CD4-positive, alpha-beta T cell treated with Interleukin-1 beta for 1 hour (primary cell): ENCODE measurements at regions not wholly inside any gene's neighbourhood (a gene's known extent, or its start where the extent isn't known, plus 50 kb on each side); places are given as distances from the start of the nearest gene placed in this dataset.

Experiments
- DNase-seq, 2 donors: peaks; one replicate each; pipeline ENCODE4 v3.0.0-alpha.2; 2020 to 2022

DNA sequence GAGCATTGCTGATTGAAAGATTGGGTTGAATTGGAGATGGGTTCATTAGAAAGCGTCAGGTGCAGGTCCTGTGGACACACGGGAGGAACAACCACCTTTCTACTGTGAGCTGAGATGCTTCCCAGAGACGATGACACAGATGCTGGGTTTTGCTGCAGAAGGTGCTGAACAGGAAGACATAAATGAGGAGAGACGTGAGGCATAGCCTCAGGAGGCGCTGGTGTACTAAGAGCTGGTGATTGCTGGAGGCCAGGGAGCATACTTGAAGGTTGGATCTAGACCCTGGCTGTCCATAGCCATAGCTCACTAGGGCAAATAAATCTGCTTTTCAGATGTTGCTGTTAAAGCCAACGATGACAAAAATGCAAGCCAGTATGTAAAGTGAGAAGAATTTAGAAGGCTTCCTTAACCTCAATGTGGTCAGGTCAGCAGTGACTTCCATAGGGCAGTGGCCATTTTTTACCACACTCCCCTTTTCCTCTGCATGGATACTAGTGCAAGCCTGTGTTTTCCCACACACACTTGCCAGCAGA is 153.7 kb downstream of the SOX11 start:
- DNase-seq, result no peak

DNA sequence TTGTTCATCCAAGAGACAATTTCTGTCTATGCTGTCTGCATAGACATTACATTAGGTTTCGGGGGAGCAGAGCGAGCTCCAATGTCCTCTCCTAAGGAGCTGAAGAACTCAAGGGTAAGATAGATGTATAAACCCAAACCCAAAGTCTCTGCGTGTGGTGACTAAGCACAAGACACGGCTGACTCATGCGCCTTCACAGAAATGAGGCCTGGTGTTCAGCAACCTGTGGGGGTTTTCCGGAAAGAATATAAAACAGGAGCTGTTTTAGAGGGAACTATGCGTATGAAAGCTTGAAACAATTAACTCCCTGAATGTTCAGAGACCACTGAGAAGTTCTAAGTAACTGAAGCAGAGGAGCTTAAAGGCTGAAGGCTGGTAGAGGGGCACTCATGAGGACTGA is 154.7 kb downstream of the SOX11 start:
- no peak for DNase-seq

DNA sequence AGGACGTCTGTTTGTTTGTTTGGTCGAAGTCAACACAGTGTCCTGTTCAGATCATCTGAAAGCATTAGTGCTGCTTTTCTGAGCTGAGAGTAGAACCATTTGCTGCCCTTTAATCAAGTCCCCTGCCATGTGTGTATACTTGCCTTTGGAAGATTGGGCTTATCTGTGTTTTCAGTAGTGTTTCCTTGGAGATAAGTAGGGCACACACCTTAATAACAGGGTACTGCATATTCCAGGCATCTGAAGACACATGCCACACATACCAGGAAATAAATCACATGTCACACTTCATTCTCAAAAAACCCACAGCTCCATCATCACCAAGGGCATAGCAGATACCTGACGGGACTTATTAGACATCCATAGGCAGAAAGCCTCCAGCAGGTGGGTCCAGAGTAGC is 157.4 kb downstream of the SOX11 start:
- DNase-seq, result no peak

DNA sequence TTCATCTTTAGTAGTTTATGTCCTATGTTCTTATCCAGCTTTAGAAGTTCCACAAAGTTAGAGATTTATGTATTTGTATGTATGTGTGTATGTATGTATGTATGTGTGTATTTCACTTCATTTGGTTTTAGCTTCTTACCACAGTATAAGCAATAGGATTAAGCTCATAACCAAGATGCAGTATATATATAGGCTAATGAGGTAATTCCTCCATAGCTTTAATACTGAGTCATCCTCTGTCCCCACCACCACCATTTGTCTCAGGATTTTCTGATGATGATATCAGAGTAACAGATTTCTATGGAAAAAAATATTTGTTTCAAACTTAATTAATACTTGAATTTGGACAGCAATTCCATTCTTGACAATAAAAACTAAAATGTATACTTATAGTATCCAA is 159.2 kb downstream of the SOX11 start:
- no peak for DNase-seq

DNA sequence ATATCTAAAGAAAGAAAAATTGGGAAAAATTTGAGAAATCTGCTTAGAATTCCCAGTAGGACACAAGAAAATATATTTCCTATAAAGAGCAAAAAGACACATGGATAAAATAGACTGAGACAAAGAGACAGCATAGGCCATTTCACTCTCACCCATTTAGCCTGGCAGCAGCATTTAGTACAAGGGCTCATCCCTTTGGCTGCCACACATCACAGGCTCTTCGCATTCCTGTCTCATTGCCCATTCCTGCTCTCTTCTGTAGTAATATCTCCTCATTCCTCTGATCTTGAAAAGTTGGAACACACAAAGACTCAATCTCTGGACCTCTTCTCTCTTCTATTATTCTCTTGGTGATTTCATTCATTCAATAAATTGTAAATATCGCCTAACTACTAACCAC is 162.6 kb downstream of the SOX11 start:
- DNase-seq, result no peak

DNA sequence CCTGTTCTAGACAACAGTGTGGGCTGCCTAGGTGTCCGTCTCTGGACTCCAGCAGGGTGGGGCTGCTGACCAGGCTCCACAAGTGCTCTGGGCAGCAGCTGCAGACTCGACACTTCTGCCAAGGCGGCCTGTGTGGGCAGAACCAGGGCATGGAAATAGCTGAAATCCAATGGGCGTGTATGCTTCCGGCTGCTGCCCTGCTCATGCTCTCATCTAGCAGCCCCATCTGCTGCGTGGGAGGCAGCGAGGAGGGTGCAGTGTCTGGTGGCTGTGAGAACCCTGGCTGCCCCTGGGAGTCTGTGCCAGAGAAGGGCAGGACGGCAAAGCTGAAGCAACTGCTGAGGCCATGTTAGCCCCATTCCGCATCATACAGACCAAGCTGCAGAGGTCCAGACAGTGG is 174.9 kb downstream of the SOX11 start:
- DNase-seq, result no peak

DNA sequence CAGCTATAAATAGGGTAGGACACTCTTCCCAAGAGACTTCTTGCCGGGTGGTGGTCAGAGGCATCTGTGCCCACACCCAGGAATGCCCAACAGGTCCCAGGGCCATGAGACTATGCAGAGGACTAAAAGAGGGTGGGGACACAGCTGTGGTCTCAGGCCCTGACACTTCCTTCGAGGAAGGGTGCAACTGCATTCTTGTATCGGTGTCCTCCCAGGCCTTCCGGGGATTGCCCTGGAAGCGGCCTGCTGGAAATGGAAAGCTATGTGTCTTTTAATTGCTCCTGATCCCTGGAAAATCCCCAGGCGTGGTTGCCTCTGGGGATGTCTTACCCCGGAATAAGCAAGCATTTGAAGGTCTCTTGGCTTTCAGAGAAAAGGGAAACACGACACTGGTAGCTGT is 176.7 kb downstream of the SOX11 start:
- DNase-seq, result no peak

DNA sequence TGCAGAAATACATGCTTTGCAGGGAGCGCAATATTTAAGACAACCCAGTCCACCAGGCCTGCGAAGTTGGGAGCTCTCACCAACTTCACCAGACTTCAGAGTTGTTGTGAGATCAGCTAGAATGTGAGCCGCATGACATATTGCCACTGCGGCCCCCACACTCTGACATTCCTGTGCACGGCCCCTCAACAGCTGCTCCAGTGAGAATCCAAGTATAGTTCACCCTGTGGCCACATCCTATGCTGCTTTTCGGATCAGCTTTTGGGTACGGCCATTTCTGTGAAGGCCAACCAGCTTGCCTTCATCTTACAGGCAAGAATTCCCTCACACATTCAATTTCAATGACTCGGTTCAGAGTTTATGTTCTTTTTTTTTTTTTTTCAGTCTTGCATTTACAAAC is 177.8 kb downstream of the SOX11 start:
- DNase-seq, result no peak

DNA sequence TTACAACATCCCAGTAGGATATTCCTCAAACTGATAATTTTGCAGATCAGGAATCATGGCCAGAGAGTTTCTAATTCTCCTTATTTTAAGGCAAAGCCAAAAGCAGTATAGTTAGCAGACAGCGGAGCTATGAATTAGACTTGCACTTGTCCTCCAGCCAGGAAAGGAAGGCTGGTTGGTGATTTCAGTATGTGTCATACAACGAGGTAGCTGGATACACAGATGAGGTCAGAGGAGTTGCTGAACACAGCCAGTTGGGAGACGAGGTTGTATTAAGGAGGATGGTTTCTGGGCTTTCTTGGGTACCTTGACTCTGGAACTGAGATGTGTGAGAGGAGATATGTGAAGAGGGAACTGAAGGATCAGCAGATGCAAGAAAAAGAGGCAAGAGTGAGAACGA is 185.2 kb downstream of the SOX11 start:
- no peak for DNase-seq

DNA sequence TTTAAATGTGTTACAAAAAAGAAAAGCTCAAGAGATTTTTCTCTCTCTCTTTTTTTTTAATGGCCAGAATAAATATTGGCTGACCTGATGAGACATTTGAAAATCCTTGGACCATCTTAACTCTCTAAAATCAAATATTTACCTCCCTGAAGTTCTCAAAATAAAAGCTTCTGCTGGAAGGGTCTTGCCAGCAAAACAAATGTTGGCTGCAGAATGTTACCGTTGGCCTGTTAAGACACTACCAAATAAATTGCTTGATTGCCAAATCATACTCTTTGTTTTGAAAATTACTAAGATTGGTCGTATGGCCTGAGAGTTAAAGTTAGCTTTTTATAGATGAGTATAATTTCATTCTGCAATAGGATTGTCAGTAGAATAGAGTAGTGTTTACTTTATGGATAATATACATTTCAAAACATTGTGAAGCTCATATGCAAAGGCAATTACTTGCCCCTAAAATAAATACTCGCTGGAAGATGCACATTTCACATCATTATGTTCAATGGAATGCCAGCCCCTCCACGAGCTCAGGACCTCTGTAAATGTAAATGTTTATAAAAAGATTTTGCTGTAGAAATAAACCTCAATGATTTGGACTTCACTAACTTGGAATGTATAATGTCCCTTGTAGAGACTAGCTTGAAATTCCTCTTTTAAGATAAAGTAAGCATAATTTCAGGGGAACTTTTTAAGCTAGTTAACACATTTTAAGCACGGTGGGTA is 193.4 kb downstream of the SOX11 start:
- DNase-seq, result no peak

DNA sequence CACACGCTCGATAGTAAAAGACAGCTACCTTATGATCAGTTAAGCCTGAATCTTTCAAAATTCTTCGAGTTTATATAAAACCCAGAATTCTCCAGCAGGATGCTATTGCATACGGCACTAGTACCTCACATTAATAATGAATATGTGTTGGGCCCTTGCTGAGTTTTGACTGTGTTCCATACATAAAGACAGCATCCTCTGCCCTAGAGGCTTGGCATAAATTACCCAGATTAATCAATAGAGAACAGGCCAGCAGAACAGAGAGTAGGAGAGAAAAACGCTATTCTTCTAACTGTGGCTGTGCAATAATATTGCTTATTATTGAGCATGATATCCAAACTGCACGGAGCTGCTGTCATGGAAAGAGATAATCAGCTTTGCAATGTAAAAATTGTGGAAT is 194.3 kb downstream of the SOX11 start:
- no peak for DNase-seq

DNA sequence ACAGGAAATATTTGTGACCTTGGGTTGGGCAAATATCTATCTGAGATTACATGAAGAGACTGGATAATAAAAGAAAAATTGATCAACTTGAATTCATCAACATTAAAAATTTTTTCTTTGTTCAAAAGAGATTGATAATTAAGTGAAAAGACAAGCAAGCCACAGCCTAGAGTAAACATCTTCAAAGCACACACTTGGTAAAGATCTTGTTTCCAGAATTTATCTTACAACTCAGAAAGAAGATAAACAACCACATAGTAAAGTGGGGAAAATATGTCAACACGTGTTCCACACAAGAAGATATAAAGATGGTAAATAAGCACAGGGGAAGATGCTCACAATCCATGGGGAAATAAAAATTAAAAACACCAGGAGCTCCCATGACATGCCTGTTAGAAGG is 195.9 kb downstream of the SOX11 start:
- DNase-seq, result no peak

DNA sequence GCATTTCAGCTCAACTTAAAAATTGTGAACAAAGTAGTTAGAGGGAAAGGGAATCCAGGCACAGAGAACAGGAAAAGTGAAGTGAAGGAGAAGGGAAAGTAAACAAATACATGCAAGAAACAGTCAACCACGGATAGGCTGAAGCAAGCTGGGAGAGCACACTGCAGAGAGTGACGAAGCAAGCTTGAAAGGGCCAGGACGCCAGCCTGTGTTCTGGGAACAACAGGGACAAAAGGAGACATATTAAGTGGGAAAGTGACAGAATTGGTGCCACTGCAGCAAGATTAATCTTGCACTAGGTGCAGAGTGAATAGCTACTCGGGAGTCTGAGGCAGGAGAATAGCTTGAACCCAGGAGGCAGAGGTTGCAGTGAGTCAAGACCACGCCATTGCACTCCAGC is 197.3 kb downstream of the SOX11 start:
- DNase-seq, result no peak

DNA sequence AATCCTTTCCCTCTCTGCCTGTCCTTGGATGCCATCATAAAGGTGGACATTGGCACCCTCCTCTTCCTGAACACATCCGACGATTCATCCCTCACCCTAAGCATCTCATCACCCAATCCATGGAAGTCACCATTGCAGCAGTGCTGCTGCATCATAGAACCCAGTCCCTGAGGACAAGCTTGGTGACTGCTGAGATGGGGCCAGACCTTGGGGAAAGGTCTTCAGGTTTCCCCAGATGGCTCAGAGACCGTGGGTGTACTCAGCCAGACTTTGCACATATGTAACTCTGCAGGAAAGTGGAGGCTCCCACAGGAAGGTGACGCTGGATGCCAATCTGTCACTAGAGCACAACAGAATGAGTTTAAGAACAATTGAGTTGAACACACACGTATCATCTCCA is 202.2 kb downstream of the SOX11 start:
- DNase-seq, result no peak

DNA sequence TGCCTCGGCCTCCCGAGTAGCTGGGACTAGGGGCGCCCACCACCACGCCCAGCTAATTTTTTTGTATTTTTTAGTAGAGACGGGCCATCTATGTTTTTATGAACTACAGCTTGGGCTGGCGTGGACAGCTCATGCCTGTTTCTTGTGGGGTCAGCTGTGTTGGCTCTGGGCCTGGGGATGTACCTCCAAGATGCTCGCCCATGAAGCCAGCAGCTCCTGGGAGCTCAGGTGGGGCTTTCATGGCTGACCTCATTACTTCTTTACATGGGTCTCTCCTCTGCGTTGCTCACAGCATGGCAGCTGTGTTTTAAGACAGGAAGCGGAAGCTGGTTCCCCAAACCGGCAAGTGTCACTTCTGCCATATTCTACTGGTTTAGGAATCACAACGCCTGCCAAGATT is 203.1 kb downstream of the SOX11 start:
- DNase-seq, result no peak

DNA sequence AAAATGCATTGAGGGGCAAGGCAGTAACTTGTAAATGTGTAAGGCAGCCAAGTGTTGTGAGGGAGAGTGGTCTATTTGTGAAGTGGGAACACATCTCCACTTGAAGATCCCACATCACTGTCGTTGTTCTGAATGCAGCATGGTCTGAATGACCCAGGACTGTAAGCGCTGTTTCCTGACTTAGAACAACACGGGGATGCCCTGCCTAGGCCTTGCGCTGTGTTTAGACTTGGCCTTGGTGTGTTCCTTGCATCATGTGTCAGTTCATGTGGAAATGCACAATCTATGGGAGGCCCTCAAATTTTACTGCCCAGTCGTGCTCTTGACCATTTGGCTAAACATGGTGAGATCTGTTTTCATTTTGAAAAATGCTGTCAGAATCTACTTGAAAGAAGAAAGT is 205.1 kb downstream of the SOX11 start:
- no peak for DNase-seq

DNA sequence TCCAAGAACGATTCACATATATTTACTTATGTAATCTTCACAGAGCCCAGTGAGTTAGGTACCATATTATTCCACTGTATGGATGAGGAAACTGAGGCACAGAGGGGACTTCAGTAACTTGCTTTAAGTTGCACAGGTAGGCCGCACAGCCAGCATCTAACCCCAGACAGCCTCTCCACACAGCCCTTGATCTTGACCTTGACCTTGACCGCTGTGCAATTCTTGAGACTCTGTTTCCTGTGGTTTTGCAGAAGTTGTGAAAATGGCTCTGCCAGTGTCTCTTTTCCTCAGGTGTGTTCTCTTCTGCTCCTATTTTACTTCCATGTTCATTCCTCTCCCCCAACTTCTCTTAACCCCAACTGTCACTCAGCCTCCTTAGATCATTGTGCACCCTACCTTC is 206.5 kb downstream of the SOX11 start:
- DNase-seq, result no peak

DNA sequence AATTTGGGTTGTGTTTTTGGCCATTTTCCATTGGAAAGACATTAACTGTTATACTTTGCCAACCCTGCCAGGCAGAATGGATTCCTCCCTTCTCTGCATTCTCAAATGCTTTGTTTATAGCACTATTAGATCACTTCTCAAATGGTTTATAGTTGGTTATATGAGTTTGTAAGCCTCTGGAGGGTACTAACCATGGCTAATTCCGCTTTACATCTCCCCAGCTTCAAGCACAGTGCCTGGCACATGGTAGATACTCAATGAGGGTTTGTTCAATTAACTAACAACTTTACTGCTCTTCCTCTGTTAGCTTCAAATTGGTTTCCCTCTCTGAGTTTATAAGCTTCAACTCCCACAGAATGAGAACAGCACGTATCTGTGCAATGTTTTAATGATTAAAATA is 213.5 kb downstream of the SOX11 start:
- DNase-seq, result no peak

DNA sequence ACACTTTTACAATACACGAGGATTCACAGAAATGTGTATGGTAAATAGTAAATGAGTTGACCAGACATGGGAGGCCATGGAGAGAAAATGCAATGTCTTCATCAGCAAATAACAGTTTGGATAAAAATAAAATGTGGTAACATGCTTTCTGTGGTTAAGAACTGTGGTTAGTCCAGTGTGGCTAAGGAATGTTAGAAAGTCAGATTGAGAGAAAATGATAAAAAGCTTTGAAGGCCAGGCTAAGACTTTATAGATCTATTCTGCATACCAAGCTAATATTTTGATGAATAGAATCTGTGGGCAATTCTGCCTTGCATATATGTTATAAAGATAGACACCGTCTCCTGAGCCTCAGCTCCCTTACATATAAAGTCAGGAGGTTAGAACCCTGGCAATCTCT is 215.9 kb downstream of the SOX11 start:
- no peak for DNase-seq

DNA sequence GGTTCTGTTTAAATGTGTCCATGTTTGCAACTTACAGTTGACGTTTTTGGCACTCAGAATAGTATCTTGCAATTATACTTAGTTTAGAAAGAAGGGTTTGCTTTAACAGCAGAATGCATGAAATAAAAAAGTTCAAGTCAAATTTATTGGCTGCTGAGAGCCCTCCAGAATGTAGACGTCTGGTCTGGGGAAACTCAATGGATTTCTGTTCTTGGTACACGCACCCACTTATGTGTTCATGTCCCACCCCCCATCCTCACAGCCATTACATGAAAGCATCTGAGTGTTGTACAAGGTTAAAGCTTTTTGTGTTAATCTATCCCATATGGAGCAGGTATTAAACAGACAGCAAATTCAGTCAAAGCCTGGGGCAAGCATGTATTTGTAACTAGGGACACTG is 219.5 kb downstream of the SOX11 start:
- no peak for DNase-seq

DNA sequence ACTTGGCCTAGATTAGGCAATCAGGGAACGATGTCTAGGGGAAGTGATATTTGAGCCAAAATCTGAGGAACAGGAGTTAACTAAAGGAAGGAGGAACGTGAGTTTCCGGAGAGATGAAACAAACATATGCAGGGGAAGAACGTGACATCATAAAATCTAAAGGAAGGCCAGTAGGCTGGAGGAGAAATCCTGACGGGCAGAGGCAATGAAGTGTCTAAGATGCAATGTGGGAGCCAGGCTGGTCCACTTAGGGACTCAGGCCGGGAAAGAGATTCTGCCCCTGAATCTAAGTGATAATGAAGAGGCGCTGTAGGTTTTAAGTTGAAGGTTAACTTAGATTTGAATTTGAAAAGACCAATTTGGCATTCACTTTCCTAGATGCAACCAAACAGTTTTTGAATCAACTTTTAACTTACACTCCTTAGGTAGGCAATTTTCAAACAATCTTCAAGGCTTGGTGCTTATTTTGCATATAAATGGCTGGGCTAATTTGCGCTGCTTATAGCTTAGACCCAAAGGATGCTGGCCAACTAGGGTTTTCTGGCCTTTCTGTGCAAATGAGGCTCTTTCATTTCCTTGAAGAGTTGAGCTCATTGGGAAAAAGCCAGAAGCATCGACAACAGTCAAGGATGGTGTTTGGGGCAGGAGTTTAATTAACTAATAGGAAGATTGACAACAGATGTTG is 221.7 kb downstream of the SOX11 start:
- no peak for DNase-seq

DNA sequence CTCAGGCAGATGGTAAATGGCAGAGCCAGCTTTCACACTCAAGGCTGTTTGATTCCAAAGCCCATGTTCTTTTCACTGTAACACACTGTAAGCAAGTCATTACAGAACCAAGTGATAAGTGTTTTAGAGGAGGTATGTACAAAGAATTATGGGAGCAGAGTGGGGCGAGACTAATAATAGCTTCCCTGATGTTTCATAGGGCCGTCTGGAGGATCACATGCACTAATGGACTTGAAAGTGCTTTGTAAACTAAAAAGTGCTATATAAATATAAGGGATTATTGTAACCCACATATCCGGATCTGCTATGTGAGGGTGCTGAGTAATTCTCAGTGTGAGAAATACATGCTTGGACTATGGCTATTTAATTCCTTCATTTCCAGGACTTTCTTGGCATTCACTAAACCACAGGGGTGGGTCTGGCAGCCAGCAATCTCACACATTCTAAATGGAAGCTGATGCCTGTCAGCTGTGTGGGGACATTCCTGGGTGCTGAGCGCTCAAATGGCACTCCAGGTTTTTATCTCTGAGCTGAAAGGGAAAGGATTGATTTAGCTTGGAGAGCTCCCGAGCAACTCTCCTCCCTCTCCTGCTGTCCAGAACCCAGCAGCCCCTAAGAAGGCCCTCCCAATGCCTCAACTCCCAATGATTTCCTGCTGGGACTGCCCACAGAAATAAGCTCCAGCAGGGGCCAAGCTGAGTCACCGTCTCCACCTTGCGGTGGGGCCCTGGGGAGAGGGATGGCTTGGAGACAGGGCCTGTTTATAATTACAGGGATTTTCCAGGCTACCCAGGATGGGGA is 222.8 kb downstream of the SOX11 start:
- no peak for DNase-seq

DNA sequence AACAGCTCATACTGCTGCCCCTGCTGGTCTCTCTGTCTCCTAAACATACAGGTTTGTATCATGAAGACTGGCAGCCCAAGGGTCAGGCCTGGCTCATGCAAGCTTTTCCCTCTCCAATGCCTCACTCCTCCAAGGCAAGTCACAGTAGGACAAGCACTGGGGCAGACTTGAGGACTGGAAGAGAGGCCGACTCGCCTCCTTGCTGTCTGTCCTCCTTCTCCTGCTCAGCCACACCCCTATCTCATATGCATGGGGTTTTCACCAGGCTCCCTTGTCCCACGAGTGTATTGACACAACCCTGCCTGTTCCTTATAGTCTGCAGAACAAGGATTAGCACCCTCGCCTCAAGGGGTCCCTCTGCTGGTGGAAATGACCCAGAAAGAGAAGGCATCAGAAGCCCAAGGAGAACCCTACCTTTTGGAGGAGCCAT is 223.7 kb downstream of the SOX11 start:
- no peak for DNase-seq

DNA sequence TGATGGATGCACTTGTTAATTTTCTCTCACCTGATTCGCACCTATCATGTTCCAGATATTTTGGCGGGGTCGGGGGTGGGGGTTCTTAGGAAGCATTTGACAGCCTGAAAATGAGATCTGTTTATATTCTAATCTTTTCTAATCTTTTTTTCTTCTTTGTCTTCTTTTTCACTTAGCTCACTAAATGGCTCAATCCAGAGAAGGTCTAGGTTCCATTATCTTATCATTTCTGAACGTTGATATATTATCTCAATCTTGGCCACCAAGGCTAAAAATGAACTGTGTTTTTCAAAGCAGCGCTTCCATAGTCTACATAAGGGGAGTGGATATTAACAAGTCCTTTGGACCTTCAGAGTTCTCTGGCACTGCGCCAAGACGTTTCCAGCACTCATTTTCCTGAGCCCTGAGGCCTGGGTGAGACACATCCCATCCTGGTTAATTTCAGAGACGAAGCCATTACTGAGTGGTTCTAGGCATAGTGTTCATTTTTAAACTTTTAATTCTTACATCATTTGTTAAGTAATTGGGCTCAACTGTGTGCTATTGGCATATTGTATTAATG is 229.0 kb downstream of the SOX11 start:
- DNase-seq, result no peak
